Esophagus muscularis mucosa (tissue), 3 donors: ENCODE measurements at regions not wholly inside any gene's neighbourhood (a gene's known extent, or its start where the extent isn't known, plus 50 kb on each side); places are given as distances from the start of the nearest gene placed in this dataset.

ENCODE experiments used
- CTCF ChIP-seq, 3 experiments: fragments of 200-600 bp in 2 of 3; fragments of 450-650 bp in 1 of 3; sonication (generic) in 2 of 3; IDR thresholded peaks; one replicate each; pipeline ENCODE4 v1.5.1; 2017 to 2019; ENCODE audit warnings: antibody characterized with exemption in 3 of 3, mild to moderate bottlenecking in 2 of 3, moderate library complexity in 1 of 3
- POLR2A ChIP-seq: fragments of 450-650 bp; IDR thresholded peaks from one replicate; pipeline ENCODE4 v1.6.1; 2017; ENCODE audit warnings: antibody characterized with exemption, moderate library complexity, mild to moderate bottlenecking, low read depth
- POLR2AphosphoS5 ChIP-seq, 2 donors: sonication (generic); formaldehyde crosslinking; IDR thresholded peaks; one replicate each; pipeline ENCODE4 v1.6.1; 2017; ENCODE audit warnings: antibody characterized with exemption in 2 of 2

- TF ChIP-seq CTCF (IDR thresholded peaks at IDR 0.05) (no peak), POLR2A (no peak), POLR2AphosphoS5 (IDR thresholded peaks at IDR 0.05) (no peak)
These were observed 310.0 kb downstream of the FOXA2 start for GRCh38 chr20:22274330-22274729.
